ENCODE measurements at regions not wholly inside any gene's neighbourhood (a gene's known extent, or its start where the extent isn't known, plus 50 kb on each side); places are given as distances from the start of the nearest gene placed in this dataset.

GRCh38 chr5:21219251-21219650 is 1231.3 kb upstream of the CDH18 start (continued):
- TF ChIP-seq CEBPZ (IDR thresholded peaks at IDR 0.05; ENCODE audit: low read depth, low read length) = no peak

GRCh38 chr5:21212026-21212425 is 1224.0 kb upstream of the CDH18 start:
- no peak overlapping the region for H3K9ac ChIP-seq (ENCODE audit: control insufficient read depth, insufficient read depth, low read length)
- H3K9me3 ChIP-seq (replicated peaks; ENCODE audit: control insufficient read depth, insufficient read depth, low read length) = no peaks in the 10 kb centered on the region
- ATAC-seq (no peak), FAIRE-seq (no peak), DNase-seq (ENCODE audit: low read depth, low spot score) (no peak)
- WGBS (ENCODE audit: insufficient coverage, insufficient replicate concordance, low lambda C conversion rate, missing lambda C conversion rate) = 5% methylated on average over 1 of the region's 1 CpG
- intact Hi-C loops (cut with micrococcal nuclease; ENCODE audit: unreplicated experiment) (no loop called here), in situ Hi-C loops (cut with MboI) (no loop called here)
- no TSS peak for BruUV-seq (replicated peaks)
- ChIA-PET CTCF (no interaction called here), SMC1A (ENCODE audit: uncharacterized antibody, unreplicated experiment) (no interaction called here), POLR2A (no interaction called here), RAD21 (ENCODE audit: unreplicated experiment) (no interaction called here)
- H2AFZ ChIP-seq (ENCODE audit: control insufficient read depth, low read depth, low read length) = no peak overlapping the region
- no peak overlapping the region for H3K4me2 ChIP-seq (ENCODE audit: control insufficient read depth, insufficient read depth)
- no peaks in the 10 kb centered on the region for H3K36me3 ChIP-seq (ENCODE audit: control insufficient read depth in 2 of 2, insufficient read depth in 2 of 2, low read length in 1 of 2)
- H4K20me1 ChIP-seq (ENCODE audit: control insufficient read depth, insufficient read depth) = no peaks in the 10 kb centered on the region
- H3K4me3 ChIP-seq = no peak overlapping the region
- no peak overlapping the region for H3K27ac ChIP-seq (ENCODE audit: control insufficient read depth, insufficient read depth)
- no peaks in the 10 kb centered on the region for H3K4me1 ChIP-seq (ENCODE audit: control insufficient read depth, insufficient read depth, low read length)
- TF ChIP-seq SMC3 (IDR thresholded peaks at IDR 0.05; ENCODE audit: borderline replicate concordance, low read length) (no peak), MLLT1 (IDR thresholded peaks at IDR 0.05) (no peak), MEF2A (IDR thresholded peaks at IDR 0.05; ENCODE audit: insufficient read depth, low read depth, low read length) (no peak), BCL11A (IDR thresholded peaks at IDR 0.05; ENCODE audit: low read depth, low read length) (no peak), MXI1 (IDR thresholded peaks at IDR 0.05; ENCODE audit: low read depth, low read length) (no peak)
- H3K79me2 ChIP-seq (ENCODE audit: control insufficient read depth, insufficient read depth, low read length) = no peaks in the 10 kb centered on the region
- H3K27me3 ChIP-seq (replicated peaks in 1 of 2; ENCODE audit: control insufficient read depth in 2 of 2, insufficient read depth in 2 of 2, low read length in 1 of 2) = no peaks in the 10 kb centered on the region

Measured in GM12878 (cell line).